Kidney epithelial cell (primary cell): ENCODE measurements at regions not wholly inside any gene's neighbourhood (a gene's known extent, or its start where the extent isn't known, plus 50 kb on each side); places are given as distances from the start of the nearest gene placed in this dataset.
"Not testable (repeated sequence)": the region's sequence is repeated elsewhere in the genome, so short reads cannot be mapped to it uniquely, and the experiment has no call there.

ENCODE experiments used
- DNase-seq: peaks from one replicate; pipeline ENCODE4 v3.0.0-alpha.2; 2010; ENCODE audit warnings: low read depth
- H3K27me3 ChIP-seq: 2 replicates; pipeline ENCODE4 v1.6.0; 2011; ENCODE audit warnings: low read length; ENCODE audit not compliant: control insufficient read depth, insufficient read depth
- H3K36me3 ChIP-seq: 2 replicates; pipeline ENCODE4 v1.5.1; 2011; ENCODE audit warnings: low read length; ENCODE audit not compliant: control insufficient read depth, insufficient read depth
- H3K4me3 ChIP-seq: 2 replicates; pipeline ENCODE4 v1.5.1; 2011; ENCODE audit warnings: low read depth, mild to moderate bottlenecking, control low read depth, low read length
- TF ChIP-seq, protein P1 (sequence below): IDR thresholded peaks from 2 replicates; pipeline ENCODE4 v1.5.1; 2011; ENCODE audit warnings: mild to moderate bottlenecking, moderate library complexity, low read length, control low read depth, inconsistent platforms; ENCODE audit not compliant: insufficient read depth, poor library complexity, severe bottlenecking

DNA sequence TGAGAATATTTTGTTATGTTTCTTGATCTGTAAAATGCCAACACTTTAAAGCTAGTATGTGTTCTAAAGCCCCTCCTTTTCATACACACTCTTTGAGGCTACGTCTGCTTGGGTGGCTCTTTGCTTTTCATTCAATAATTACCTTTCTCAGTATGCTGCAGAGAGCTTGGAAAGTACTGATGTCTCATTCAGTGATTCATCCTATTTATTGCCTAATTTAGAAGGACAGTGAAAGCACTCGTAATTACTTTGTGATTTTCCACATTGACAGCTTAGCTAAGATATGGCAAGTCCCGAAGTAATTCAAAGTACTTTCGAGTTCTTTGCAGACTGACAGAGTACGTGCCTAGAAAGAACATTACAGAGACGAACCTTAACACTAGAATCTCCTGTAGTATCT is 57.2 kb downstream of the BMP15 start:
- H3K4me3 ChIP-seq = no peak overlapping the region
- DNase-seq = peak; percentile 39
- H3K36me3 ChIP-seq = no peaks in the 10 kb centered on the region
- no peaks in the 10 kb centered on the region for H3K27me3 ChIP-seq
- TF ChIP-seq, protein P1, sequence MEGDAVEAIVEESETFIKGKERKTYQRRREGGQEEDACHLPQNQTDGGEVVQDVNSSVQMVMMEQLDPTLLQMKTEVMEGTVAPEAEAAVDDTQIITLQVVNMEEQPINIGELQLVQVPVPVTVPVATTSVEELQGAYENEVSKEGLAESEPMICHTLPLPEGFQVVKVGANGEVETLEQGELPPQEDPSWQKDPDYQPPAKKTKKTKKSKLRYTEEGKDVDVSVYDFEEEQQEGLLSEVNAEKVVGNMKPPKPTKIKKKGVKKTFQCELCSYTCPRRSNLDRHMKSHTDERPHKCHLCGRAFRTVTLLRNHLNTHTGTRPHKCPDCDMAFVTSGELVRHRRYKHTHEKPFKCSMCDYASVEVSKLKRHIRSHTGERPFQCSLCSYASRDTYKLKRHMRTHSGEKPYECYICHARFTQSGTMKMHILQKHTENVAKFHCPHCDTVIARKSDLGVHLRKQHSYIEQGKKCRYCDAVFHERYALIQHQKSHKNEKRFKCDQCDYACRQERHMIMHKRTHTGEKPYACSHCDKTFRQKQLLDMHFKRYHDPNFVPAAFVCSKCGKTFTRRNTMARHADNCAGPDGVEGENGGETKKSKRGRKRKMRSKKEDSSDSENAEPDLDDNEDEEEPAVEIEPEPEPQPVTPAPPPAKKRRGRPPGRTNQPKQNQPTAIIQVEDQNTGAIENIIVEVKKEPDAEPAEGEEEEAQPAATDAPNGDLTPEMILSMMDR = no peak

DNA sequence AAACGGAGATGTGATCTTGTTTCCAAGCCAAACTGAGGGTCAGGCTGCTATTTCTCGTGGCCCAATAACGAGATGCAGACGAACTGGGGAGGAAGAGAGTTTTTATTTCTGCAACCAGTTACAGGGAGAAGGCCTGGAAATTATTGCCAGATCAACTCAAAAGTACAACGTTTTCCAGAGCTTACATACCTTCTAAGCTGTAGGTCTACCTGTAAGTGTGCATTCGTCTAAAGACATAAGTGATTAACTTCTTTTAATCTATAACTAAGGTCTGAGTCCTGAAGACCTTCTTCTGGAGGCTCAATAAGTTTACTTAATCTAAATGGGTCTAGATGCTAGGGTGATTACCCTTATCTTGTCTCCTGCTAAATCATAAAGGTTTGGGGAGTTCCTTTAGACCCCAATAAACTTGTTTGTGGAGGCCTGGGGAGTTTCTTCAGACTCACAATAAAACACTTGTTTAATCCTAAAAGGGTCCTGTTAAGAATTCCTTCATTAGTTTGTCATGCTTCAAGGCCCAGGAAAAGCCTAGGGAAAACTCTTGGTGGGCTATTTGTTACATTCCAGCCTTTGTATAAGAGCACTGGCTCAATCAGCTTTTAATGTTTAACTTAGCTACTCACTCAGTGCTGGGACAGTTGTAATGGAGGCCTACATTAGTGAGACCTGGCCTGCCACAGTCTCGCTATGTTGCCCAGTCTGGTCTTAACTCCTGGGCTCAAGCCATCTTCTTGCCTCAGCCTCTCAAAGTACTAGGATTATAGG is 58.5 kb downstream of the BMP15 start:
- H3K4me3 ChIP-seq, H3K27me3 ChIP-seq, H3K36me3 ChIP-seq: not testable (repeated sequence)
- peak; percentile 64 for DNase-seq

DNA sequence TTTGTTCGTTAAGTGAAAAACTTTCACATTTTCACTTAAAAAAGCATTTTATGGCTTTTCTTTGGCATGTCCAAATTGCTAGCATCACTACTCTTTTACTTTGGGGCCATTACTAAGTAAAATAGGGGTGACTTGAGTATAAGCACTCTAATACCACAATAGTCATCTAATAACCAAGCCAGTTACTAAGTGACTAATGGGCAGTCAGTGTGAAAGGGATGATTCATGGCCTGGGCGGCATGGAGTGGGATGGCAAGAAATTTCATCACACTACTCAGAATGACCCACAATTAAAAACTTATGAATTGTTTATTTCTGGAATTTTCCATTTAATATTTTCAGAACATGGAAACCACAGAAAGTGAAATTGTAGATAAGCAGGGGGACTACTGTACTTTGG is 60.9 kb downstream of the BMP15 start:
- Histone ChIP-seq H3K36me3 (no peaks in the 10 kb centered on the region), H3K4me3 (no peak overlapping the region), H3K27me3 (no peaks in the 10 kb centered on the region)
- peak; percentile 39 for DNase-seq
- TF ChIP-seq, protein P1 = no peak

DNA sequence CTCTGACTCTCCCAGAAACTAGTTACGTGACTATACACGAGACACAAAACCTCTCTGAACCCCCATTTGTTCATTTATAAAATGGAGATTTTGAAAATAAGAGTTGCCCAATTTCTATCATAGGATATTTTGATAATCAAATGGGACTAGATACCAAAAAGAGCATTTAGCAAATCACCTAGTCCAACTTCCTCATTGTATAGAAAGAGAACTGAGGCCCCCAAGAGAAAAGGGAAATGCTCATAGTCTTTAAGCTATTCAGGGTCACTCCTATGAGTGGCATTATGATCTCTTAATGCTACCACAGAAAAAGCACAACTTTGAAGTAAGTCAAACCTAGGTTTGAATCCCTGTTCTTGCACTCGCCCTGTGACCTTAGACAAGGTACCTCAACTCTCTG is 62.7 kb downstream of the BMP15 start:
- no peak for DNase-seq
- TF ChIP-seq, protein P1 = no peak
- H3K36me3 ChIP-seq = no peaks in the 10 kb centered on the region
- no peaks in the 10 kb centered on the region for H3K27me3 ChIP-seq
- H3K4me3 ChIP-seq = no peak overlapping the region

DNA sequence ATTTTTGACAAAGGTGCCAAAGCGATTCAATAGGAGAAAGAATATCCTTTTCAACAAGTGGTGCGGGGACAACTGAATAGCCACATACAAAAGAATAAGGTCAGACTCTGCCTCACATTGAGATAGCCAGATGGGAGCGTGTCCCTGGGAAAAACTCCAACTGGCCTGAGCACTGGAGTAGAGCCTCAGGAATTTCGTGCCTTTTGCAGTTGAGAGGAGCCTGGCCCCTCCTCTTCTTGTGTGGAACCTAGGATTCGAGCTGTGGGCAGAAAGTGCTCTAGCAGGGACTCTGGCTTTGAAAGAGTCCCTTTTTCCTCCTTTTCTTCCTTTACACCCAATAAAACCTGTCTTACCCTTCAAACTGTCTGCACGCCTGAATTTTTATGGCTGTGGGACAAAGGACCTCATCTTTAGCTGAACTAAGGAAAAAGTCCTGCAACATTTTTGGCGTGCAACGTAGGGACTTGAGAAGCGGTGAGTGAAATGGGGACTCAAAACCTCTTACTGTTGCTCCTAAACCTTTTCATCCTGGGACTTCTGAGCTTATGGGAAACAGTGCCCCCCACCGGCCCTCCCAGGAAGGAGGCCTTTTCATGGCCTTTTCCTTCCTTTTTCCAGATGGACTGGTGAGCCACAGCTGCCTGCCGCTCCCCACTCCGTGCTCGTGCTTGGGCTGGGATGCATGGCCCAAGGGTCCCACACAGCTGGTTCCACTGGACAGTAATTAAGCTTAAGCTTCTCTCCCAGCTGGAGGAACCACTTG is 68.6 kb downstream of the BMP15 start:
- no peaks in the 10 kb centered on the region for H3K27me3 ChIP-seq
- TF ChIP-seq, protein P1 = no peak
- no peak overlapping the region for H3K4me3 ChIP-seq
- DNase-seq = no peak
- no peaks in the 10 kb centered on the region for H3K36me3 ChIP-seq

DNA sequence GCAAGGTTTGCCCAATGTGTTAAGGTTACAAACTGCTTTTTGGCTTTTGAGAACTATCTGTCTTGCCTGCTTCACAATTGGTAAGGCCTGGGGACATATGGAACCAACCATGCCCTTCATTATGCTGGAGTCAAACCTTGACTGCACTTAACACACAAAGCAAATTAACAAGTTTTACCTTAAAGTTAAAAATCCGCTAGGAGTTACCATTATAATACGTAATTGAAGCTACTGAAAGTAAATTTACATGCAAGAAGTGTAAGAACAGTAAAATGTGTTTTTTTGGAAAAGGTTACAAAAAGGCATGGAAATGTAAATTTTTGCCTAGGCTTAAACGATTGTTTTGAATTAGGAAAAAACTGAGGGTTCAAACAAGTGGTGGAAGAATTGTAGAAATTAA is 69.7 kb downstream of the BMP15 start:
- H3K36me3 ChIP-seq = no peaks in the 10 kb centered on the region
- no peaks in the 10 kb centered on the region for H3K27me3 ChIP-seq
- DNase-seq = no peak
- no peak overlapping the region for H3K4me3 ChIP-seq
- TF ChIP-seq, protein P1 = no peak
